ENCODE measurements at regions not wholly inside any gene's neighbourhood (a gene's known extent, or its start where the extent isn't known, plus 50 kb on each side); places are given as distances from the start of the nearest gene placed in this dataset.

DNA sequence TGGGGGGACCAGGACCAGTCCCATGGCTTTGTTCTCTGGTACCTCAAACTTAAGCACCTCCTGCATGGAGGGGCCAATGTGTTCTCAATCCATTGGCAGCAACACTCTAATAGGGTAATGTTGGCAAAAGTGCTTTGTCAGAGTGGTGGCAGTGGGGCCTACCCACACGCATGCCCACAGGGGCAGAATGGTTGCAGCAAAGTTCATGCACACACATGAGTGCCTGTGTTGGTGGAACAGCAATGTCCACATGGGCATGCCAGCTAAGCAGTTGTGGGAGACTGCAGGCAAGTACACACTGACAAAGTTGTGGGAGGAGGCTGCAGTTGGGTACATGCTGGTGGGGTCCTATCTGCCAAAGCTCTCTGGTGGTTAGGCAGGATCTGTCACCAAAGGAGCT, 645.2 kb downstream of the ZNF385D start:
- no peaks in the 10 kb centered on the region for H3K27me3 ChIP-seq
- H3K9me3 ChIP-seq, result peaks cover 0 to 15% (median 2%) of the 10 kb centered on the region in 4 donors
- H3K27ac ChIP-seq, result no peak overlapping the region
- WGBS, 2 donors, result 100% methylated on average over 1 of the region's 1 CpG
- H3K4me1 ChIP-seq, result no peaks in the 10 kb centered on the region
- TF ChIP-seq EP300 (IDR thresholded peaks at IDR 0.05) (no peak), POLR2A (IDR thresholded peaks at IDR 0.05) (no peak)
- TF ChIP-seq, protein P1, sequence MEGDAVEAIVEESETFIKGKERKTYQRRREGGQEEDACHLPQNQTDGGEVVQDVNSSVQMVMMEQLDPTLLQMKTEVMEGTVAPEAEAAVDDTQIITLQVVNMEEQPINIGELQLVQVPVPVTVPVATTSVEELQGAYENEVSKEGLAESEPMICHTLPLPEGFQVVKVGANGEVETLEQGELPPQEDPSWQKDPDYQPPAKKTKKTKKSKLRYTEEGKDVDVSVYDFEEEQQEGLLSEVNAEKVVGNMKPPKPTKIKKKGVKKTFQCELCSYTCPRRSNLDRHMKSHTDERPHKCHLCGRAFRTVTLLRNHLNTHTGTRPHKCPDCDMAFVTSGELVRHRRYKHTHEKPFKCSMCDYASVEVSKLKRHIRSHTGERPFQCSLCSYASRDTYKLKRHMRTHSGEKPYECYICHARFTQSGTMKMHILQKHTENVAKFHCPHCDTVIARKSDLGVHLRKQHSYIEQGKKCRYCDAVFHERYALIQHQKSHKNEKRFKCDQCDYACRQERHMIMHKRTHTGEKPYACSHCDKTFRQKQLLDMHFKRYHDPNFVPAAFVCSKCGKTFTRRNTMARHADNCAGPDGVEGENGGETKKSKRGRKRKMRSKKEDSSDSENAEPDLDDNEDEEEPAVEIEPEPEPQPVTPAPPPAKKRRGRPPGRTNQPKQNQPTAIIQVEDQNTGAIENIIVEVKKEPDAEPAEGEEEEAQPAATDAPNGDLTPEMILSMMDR (IDR thresholded peaks at IDR 0.05), result no peak
- H3K36me3 ChIP-seq, result no peaks in the 10 kb centered on the region
- DNase-seq (ENCODE audit: low spot score in 2 of 2), result no peak
- H3K4me3 ChIP-seq, result no peak overlapping the region

DNA sequence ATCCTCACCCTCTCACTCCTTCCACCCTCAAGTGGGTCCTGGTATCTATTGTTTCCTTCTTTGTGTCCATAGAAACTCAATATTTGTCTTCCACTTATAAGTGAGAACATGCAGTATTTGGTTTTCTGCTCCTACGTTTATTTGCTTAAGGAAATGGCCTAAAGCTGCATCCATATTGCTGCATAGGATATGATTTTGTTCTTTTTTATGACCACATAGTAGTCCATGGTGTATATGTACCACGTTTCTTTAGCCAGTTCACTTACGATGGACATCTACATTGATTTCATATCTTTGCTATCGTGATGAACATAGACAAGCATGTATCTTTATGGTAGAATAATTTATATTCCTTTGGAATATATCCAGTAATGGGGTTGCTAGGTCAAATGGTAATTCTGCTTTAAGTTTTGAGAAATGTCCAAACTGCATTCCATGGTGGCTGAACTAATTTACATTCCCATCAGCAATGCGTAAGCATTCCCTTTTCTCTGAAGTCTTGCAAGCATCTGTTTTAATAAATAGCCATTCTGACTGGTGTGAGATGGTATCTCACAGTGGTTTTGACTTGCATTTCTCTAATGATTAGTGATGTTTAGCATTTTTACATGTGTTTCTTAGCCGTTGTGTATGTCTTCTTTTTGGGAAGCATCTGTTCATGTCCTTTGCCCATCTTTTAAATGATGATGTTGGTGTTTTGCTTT, 650.2 kb downstream of the ZNF385D start:
- 84 to 86% methylated on average over 6 of the region's 6 CpGs for WGBS, 2 donors
- H3K4me3 ChIP-seq, result no peak overlapping the region
- no peaks in the 10 kb centered on the region for H3K27me3 ChIP-seq
- H3K27ac ChIP-seq, result no peak overlapping the region
- H3K36me3 ChIP-seq, result no peaks in the 10 kb centered on the region
- TF ChIP-seq, protein P1 (IDR thresholded peaks at IDR 0.05), result no peak
- no peak for TF ChIP-seq POLR2A (IDR thresholded peaks at IDR 0.05)
- TF ChIP-seq EP300 (IDR thresholded peaks at IDR 0.05), result no peak
- DNase-seq (ENCODE audit: low spot score in 2 of 2), result no peak
- peaks cover 0 to 19% (median 2%) of the 10 kb centered on the region in 4 donors for H3K9me3 ChIP-seq
- H3K4me1 ChIP-seq, result no peaks in the 10 kb centered on the region

DNA sequence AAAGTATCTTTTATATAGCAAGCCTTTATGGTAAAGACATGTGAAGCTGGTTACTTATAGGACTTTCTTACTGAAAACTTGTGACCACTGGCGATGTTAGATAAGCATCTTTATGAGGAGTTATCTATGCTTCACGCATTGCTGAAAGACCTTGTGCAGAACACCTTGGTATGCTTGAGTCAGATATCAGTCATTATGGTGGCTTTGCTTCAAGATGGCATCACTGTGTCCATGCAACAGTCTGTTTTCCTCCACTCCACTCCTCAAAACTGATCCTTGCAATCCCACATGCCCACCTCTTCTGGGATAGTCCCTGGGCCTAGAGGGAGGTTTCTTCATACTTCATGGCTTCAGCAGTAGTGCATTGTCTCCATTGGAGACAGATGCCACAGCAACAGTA, 656.3 kb downstream of the ZNF385D start:
- Histone ChIP-seq H3K9me3 (no peaks in the 10 kb centered on the region), H3K36me3 (no peaks in the 10 kb centered on the region), H3K27ac (no peak overlapping the region), H3K4me3 (no peak overlapping the region), H3K4me1 (no peaks in the 10 kb centered on the region), H3K27me3 (no peaks in the 10 kb centered on the region)
- no peak for DNase-seq (ENCODE audit: low spot score in 2 of 2)
- WGBS, 2 donors, result 84 to 93% methylated on average over 2 of the region's 2 CpGs
- TF ChIP-seq, protein P1 (IDR thresholded peaks at IDR 0.05), result no peak
- no peak for TF ChIP-seq EP300 (IDR thresholded peaks at IDR 0.05)
- no peak for TF ChIP-seq POLR2A (IDR thresholded peaks at IDR 0.05)

DNA sequence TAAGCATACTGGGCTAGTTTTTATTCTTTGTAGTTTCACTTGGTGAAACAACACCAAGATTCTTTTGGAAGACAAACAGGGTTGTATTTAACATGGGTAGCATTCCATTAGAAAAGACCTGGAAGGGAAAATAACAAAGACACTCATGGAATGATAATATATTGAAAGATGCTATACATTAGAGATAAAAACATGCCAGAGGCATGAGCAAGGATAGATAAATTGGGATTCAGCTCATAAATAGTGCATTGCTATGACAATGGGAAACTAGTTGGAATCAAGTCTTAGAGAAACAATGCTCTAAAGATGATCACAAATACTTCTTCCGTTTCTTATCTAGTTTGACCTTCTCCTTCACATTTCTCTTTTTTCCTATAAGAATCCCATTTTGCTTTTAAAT, 677.4 kb downstream of the ZNF385D start:
- DNase-seq (ENCODE audit: low spot score in 2 of 2), result no peak
- no peak overlapping the region for H3K4me3 ChIP-seq
- TF ChIP-seq, protein P1 (IDR thresholded peaks at IDR 0.05), result no peak
- no peak for TF ChIP-seq POLR2A (IDR thresholded peaks at IDR 0.05)
- no peak for TF ChIP-seq EP300 (IDR thresholded peaks at IDR 0.05)
- 67 to 72% methylated on average over 1 of the region's 1 CpG for WGBS, 2 donors
- H3K9me3 ChIP-seq, result no peaks in the 10 kb centered on the region
- H3K36me3 ChIP-seq, result no peaks in the 10 kb centered on the region
- H3K4me1 ChIP-seq, result no peaks in the 10 kb centered on the region
- H3K27ac ChIP-seq, result no peak overlapping the region
- H3K27me3 ChIP-seq, result no peaks in the 10 kb centered on the region

DNA sequence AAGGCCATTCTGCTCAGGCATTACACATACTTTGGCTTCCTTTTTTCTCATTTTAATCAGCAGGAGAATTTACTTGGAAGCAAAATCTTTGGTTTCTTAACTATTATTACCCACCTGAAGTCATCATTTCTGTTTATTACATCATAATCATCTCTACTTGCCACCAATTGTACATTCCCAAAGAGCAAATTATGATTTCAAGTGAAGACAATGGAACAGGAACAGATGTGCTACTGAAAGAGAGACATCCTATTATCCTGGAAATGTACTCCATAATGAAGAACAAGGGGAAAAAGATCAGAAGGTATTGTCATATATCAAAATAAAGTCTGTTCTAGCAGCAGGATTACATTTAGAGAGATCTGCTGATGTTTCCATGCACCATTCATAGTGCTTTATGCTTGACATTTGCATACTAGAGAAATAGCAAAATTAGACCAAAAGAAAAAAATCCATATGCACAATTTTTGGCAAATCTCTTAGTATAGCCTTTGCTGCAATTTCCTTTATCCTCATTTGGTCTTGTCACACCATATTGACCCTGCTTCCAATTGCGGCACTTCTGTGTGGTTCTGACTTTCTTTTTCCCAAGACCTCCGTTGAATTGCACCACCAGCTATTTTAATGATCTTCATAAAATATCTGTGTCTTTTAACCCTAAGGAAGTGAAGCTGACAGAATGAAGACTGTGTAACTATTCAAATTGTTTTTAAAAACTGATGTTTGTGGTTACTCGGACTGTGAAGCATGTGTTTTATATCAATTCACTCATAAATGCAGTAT, 683.8 kb downstream of the ZNF385D start:
- no peaks in the 10 kb centered on the region for H3K27me3 ChIP-seq
- H3K4me1 ChIP-seq, result no peaks in the 10 kb centered on the region
- H3K36me3 ChIP-seq, result no peaks in the 10 kb centered on the region
- no peak for DNase-seq (ENCODE audit: low spot score in 2 of 2)
- TF ChIP-seq POLR2A (IDR thresholded peaks at IDR 0.05) (no peak), EP300 (IDR thresholded peaks at IDR 0.05) (no peak)
- TF ChIP-seq, protein P1 (IDR thresholded peaks at IDR 0.05), result no peak
- no peaks in the 10 kb centered on the region for H3K9me3 ChIP-seq
- H3K4me3 ChIP-seq, result no peak overlapping the region
- WGBS, 2 donors, result 32 to 43% methylated on average over 3 of the region's 3 CpGs
- H3K27ac ChIP-seq, result no peak overlapping the region

All from tibial nerve (tissue), 4 donors.